ENCODE measurements at regions not wholly inside any gene's neighbourhood (a gene's known extent, or its start where the extent isn't known, plus 50 kb on each side); places are given as distances from the start of the nearest gene placed in this dataset.

DNA sequence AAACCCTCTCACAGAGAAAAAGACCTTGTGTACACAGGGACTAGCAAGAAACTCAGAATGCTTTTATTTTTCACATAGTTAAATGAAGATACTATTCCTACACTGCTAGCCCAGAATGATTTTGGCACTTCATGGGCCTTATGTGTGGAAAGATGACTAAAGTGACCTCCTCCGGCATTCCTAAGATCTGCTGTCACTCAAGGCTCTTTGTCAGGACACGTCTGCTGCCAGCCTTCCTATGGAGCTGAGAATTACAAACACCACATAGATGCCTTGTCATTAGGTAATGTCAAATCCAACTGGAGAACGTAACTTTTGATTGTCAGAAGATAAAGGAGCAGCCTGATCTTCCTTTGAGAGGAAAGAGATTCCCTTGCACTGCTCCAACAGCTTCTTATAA, 249.1 kb downstream of the FAT3 start:
- no peaks in the 10 kb centered on the region for H3K9me3 ChIP-seq
- H3K36me3 ChIP-seq: no peaks in the 10 kb centered on the region
- H3K4me1 ChIP-seq: no peaks in the 10 kb centered on the region
- H3K27ac ChIP-seq: no peak overlapping the region
- TF ChIP-seq, protein P1, sequence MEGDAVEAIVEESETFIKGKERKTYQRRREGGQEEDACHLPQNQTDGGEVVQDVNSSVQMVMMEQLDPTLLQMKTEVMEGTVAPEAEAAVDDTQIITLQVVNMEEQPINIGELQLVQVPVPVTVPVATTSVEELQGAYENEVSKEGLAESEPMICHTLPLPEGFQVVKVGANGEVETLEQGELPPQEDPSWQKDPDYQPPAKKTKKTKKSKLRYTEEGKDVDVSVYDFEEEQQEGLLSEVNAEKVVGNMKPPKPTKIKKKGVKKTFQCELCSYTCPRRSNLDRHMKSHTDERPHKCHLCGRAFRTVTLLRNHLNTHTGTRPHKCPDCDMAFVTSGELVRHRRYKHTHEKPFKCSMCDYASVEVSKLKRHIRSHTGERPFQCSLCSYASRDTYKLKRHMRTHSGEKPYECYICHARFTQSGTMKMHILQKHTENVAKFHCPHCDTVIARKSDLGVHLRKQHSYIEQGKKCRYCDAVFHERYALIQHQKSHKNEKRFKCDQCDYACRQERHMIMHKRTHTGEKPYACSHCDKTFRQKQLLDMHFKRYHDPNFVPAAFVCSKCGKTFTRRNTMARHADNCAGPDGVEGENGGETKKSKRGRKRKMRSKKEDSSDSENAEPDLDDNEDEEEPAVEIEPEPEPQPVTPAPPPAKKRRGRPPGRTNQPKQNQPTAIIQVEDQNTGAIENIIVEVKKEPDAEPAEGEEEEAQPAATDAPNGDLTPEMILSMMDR (IDR thresholded peaks at IDR 0.05): no peak
- TF ChIP-seq POLR2A (IDR thresholded peaks at IDR 0.05): no peak
- H3K4me3 ChIP-seq: no peak overlapping the region
- no peak for DNase-seq
- no peaks in the 10 kb centered on the region for H3K27me3 ChIP-seq

DNA sequence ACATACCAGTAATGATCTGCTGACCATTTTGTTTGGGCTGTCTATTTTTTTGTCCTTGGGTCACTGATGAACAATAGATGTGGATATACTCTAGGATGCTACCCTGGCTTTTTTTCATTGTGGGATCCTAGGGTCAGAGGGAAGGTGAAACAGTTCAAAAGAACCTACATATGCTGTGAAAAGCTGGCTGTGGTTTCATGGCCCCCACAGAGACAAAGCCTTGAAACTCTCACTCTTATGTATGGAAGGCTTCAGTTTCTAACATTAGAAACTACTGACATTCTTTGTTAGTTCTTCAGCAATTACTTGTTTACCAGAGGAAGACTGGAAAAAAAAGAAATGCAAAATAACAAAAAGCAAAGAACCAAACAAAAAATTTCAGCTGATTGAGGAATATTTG, 250.7 kb downstream of the FAT3 start:
- no peaks in the 10 kb centered on the region for H3K27me3 ChIP-seq
- no peak for DNase-seq
- H3K36me3 ChIP-seq: no peaks in the 10 kb centered on the region
- H3K4me1 ChIP-seq: no peaks in the 10 kb centered on the region
- no peak for TF ChIP-seq POLR2A (IDR thresholded peaks at IDR 0.05)
- TF ChIP-seq, protein P1 (IDR thresholded peaks at IDR 0.05): no peak
- no peak overlapping the region for H3K27ac ChIP-seq
- no peaks in the 10 kb centered on the region for H3K9me3 ChIP-seq
- no peak overlapping the region for H3K4me3 ChIP-seq

- no peak for DNase-seq
- no peaks in the 10 kb centered on the region for H3K27me3 ChIP-seq
- no peaks in the 10 kb centered on the region for H3K4me1 ChIP-seq
- no peaks in the 10 kb centered on the region for H3K9me3 ChIP-seq
- H3K27ac ChIP-seq: no peak overlapping the region
- no peaks in the 10 kb centered on the region for H3K36me3 ChIP-seq
- no peak overlapping the region for H3K4me3 ChIP-seq
- no peak for TF ChIP-seq POLR2A (IDR thresholded peaks at IDR 0.05)
- TF ChIP-seq, protein P1 (IDR thresholded peaks at IDR 0.05): no peak
Measured at GRCh38 chr11:92475819-92476218, 251.2 kb downstream of the FAT3 start.

DNA sequence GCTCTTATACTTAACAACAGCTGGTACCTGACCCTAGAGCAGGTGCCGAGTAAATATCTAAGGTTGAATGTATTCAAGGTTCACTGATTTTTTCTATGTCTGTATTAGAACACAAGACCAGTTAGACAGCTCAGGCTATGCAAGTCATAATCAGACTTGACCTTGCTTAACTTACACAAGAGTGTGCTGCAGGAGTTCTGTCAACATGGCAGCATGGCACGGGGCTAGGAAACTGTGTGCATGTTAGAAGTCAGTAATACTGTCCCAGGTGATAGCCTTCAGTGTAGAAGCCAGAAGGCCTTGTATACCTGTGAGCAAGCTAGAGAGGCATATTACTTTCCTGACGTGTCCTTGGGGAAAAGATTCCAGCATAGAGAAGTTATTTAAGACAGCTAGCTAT, 253.1 kb downstream of the FAT3 start:
- H3K27ac ChIP-seq: no peak overlapping the region
- no peak for DNase-seq
- TF ChIP-seq, protein P1 (IDR thresholded peaks at IDR 0.05): no peak
- TF ChIP-seq POLR2A (IDR thresholded peaks at IDR 0.05): no peak

DNA sequence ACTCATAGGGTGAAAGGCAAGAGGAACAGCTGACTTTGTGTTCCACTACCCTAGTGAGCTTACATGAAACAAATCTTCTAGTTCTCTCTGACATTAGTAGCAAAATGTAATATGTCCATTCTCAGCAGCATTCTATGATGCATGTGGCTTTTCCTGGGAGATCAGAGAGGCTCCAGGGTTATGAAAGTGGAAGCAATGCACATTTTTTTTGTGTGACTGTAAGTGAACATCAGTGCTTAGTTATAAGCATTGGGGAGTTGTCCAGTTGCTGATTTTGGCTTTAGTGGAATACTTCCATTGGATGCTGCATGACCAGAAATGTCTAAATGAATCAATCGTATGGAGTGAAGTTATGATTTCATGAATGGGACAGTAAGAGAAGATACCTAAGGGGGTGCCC, 255.9 kb downstream of the FAT3 start:
- no peaks in the 10 kb centered on the region for H3K4me1 ChIP-seq
- no peaks in the 10 kb centered on the region for H3K9me3 ChIP-seq
- no peaks in the 10 kb centered on the region for H3K27me3 ChIP-seq
- TF ChIP-seq, protein P1 (IDR thresholded peaks at IDR 0.05): no peak
- TF ChIP-seq POLR2A (IDR thresholded peaks at IDR 0.05): no peak
- no peak for DNase-seq
- no peak overlapping the region for H3K27ac ChIP-seq
- H3K36me3 ChIP-seq: no peaks in the 10 kb centered on the region
- no peak overlapping the region for H3K4me3 ChIP-seq

More for the DNA sequence above, 253.1 kb downstream of the FAT3 start:
- H3K4me3 ChIP-seq: no peak overlapping the region
- H3K9me3 ChIP-seq: no peaks in the 10 kb centered on the region
- no peaks in the 10 kb centered on the region for H3K27me3 ChIP-seq
- no peaks in the 10 kb centered on the region for H3K4me1 ChIP-seq
- no peaks in the 10 kb centered on the region for H3K36me3 ChIP-seq

GRCh38 chr11:92482492-92483060, 258.0 kb downstream of the FAT3 start:
- Histone ChIP-seq H3K4me1 (no peaks in the 10 kb centered on the region), H3K27ac (no peak overlapping the region), H3K4me3 (no peak overlapping the region), H3K36me3 (no peaks in the 10 kb centered on the region), H3K27me3 (no peaks in the 10 kb centered on the region), H3K9me3 (no peaks in the 10 kb centered on the region)
- DNase-seq: no peak
- TF ChIP-seq POLR2A (IDR thresholded peaks at IDR 0.05): no peak
- TF ChIP-seq, protein P1 (IDR thresholded peaks at IDR 0.05): no peak

Measured in Peyer's patch (tissue), 4 donors.